ENCODE measurements at regions not wholly inside any gene's neighbourhood (a gene's known extent, or its start where the extent isn't known, plus 50 kb on each side); places are given as distances from the start of the nearest gene placed in this dataset.

DNA sequence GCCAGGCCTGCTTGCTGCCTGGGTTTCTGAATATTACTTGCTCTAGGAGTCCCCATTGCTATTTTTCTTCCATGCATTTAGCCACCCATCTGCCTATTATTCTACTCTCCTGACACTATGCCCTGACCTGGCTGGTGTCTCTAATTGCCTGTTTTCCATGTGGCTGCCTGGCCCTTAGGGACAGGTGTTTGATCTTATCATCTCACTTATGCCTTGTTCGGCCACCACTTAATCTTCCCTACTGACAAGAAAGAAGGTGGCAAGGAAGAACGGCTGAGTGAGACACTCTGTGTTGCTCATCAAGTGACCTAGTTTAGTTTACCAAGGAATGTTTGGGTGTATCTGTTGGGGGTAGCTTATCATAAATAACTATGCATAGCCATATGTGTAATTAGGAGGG lies 50.4 kb upstream of the RAPH1 start:
- no peak overlapping the region for H3K4me3 ChIP-seq
- H4K20me1 ChIP-seq: no peaks in the 10 kb centered on the region
- no peak overlapping the region for H3K4me2 ChIP-seq
- TF ChIP-seq Cebpa-rat (IDR thresholded peaks at IDR 0.05): no peak
- peaks cover 8% of the 10 kb centered on the region for H3K4me1 ChIP-seq
- no peak overlapping the region for H3K9ac ChIP-seq
- H3K9me3 ChIP-seq: no peaks in the 10 kb centered on the region
- H3K36me3 ChIP-seq: no peaks in the 10 kb centered on the region
- no peak overlapping the region for H3K27ac ChIP-seq
- H3K27me3 ChIP-seq: no peaks in the 10 kb centered on the region

DNA sequence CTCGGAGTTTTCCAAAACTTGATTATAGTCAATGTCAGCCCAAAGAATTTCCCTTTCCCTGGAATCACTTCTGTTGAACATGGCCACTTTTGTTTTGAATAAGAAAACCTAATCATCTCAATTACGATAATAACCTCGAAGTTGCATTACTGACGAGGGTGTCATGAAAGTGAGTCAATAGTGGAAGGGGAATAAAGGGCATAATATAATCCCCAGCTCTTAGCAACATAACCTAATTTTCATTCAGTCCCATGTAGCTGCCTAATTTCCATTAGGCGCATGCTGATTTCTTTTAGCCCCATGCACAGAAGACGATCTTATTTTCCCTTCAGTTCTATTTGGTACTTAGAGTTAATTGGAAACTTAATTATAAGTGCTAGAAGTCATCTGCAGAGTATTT lies 51.1 kb upstream of the RAPH1 start:
- no peak for TF ChIP-seq Cebpa-rat (IDR thresholded peaks at IDR 0.05)
- Histone ChIP-seq H3K9ac (no peak overlapping the region), H4K20me1 (no peaks in the 10 kb centered on the region), H3K27ac (no peak overlapping the region), H3K4me1 (peaks cover 10% of the 10 kb centered on the region), H3K4me3 (no peak overlapping the region), H3K4me2 (no peak overlapping the region), H3K9me3 (no peaks in the 10 kb centered on the region), H3K36me3 (no peaks in the 10 kb centered on the region), H3K27me3 (no peaks in the 10 kb centered on the region)

DNA sequence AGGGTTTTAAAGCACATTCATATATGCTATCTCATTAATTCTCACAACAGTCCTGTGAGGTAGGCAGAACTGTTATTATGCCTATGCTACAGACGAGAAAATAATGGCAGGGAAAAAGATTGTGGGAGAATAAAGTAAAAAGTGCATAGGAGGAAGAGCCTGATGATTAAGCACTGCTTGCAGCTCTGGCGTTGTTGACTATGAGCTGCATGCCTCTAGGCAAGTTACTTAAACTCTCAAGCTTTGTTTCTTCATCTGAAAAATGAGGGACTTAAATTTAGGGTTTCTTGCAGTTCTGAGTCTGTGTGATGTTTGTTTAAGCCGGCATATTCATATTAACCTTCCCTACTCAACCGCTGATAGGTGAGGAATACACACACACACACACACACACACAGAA lies 51.6 kb upstream of the RAPH1 start:
- no peak for TF ChIP-seq Cebpa-rat (IDR thresholded peaks at IDR 0.05)
- H4K20me1 ChIP-seq: no peaks in the 10 kb centered on the region
- no peak overlapping the region for H3K4me3 ChIP-seq
- no peaks in the 10 kb centered on the region for H3K9me3 ChIP-seq
- H3K27ac ChIP-seq: no peak overlapping the region
- no peak overlapping the region for H3K9ac ChIP-seq
- no peak overlapping the region for H3K4me2 ChIP-seq
- H3K36me3 ChIP-seq: no peaks in the 10 kb centered on the region
- H3K4me1 ChIP-seq: peaks cover 15% of the 10 kb centered on the region
- H3K27me3 ChIP-seq: no peaks in the 10 kb centered on the region

DNA sequence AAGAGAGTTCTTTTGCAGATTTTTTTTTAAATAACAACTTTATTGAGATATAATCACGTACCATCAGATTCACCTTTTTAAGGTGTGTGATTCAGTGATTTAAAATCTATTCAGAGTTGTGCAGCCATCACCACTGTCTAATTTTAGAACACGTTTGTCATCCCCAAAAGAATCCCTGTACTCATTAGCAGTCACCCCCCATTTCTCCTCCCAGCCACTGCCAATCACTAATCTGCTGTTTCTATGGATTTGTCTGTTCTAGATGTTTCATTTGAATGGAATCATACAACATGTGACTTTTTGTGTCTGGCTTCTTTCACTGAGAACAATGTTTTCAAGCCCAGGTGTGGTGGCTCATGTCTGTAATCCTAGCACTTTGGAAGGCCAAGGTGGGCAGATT lies 55.4 kb upstream of the RAPH1 start:
- Histone ChIP-seq H3K27ac (no peak overlapping the region), H3K4me1 (peaks cover 10% of the 10 kb centered on the region), H3K4me2 (no peak overlapping the region), H3K27me3 (peaks cover 18% of the 10 kb centered on the region), H4K20me1 (no peaks in the 10 kb centered on the region), H3K9ac (no peak overlapping the region), H3K9me3 (no peaks in the 10 kb centered on the region), H3K36me3 (no peaks in the 10 kb centered on the region), H3K4me3 (no peak overlapping the region)
- no peak for TF ChIP-seq Cebpa-rat (IDR thresholded peaks at IDR 0.05)

DNA sequence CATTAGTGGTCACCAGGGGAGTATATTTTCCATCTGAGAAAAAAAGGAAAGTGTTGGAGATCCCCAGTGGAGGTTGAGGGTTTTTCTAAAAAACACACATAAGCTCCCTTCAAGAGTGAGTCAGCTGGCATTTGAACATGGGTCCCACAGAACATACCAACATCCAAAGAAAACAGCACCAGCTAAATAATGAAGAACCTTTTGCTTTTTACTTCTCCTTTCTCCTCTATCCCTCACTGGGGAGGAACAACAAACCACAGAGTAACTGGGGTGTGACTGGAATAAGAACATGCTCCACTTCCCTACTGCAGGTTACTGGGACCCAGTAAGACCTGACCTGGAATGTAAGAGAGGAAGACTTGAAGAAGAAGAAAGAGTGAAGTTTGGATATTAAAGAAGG lies 56.5 kb upstream of the RAPH1 start:
- no peak for TF ChIP-seq Cebpa-rat (IDR thresholded peaks at IDR 0.05)
- no peak overlapping the region for H3K27ac ChIP-seq
- no peaks in the 10 kb centered on the region for H3K36me3 ChIP-seq
- H3K27me3 ChIP-seq: peaks cover 24% of the 10 kb centered on the region
- H3K9ac ChIP-seq: no peak overlapping the region
- no peak overlapping the region for H3K4me3 ChIP-seq
- peaks cover 10% of the 10 kb centered on the region for H3K4me1 ChIP-seq
- H3K4me2 ChIP-seq: peak overlapping the region; percentile 31
- H3K9me3 ChIP-seq: no peaks in the 10 kb centered on the region
- H4K20me1 ChIP-seq: no peaks in the 10 kb centered on the region

DNA sequence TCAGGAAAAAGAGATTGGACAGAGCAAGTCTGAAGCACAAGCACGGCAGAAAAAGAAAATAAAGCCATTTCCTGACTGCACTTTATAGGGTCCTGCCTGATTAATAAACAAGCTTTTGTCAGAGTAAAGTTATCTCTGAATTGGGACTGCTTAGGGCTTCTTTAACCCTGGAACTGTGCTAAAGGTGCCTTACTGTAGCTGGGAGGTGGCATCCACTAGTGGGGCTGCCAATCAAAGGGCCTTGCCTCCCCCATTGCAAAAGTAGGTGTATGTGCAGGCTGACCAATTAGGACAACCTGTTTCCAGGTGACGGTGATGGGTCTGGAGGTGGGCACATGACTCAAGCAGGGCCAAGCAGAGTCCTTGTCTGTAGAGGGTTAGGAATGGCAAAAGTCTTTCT lies 57.4 kb upstream of the RAPH1 start:
- no peaks in the 10 kb centered on the region for H3K9me3 ChIP-seq

DNA sequence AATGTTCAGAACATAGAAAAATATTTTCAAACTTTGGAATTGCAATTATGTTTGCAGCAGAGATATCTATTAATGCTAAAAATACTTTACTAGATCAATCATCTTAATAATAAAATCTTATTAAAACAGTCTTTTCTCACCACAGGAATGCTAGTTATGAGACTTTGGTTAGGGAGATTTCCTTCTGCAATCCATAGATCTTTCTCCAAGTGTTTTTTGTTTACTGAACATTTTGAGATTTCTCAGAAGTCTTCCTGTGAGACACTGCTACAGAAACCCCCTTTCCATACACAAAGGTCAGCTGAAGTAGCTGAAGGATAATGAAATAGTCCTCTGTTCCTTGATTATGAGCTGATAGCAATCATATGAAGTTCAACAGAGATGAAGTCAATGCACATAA lies 59.4 kb upstream of the RAPH1 start:
- Histone ChIP-seq H3K27me3 (peaks cover 46% of the 10 kb centered on the region), H3K4me2 (no peak overlapping the region), H3K9me3 (no peaks in the 10 kb centered on the region), H3K4me3 (no peak overlapping the region), H4K20me1 (peaks cover 24% of the 10 kb centered on the region; the same call in 1 of the 2 replicates), H3K27ac (no peak overlapping the region), H3K4me1 (peaks cover 27% of the 10 kb centered on the region), H3K36me3 (no peaks in the 10 kb centered on the region), H3K9ac (no peak overlapping the region)
- TF ChIP-seq Cebpa-rat (IDR thresholded peaks at IDR 0.05): no peak

More for the DNA sequence above, 57.4 kb upstream of the RAPH1 start:
- no peaks in the 10 kb centered on the region for H3K36me3 ChIP-seq
- no peak overlapping the region for H3K9ac ChIP-seq
- no peak overlapping the region for H3K27ac ChIP-seq
- peaks cover 8% of the 10 kb centered on the region; the same call in 1 of the 2 replicates for H4K20me1 ChIP-seq
- H3K27me3 ChIP-seq: peaks cover 33% of the 10 kb centered on the region
- no peak overlapping the region for H3K4me2 ChIP-seq
- peaks cover 10% of the 10 kb centered on the region for H3K4me1 ChIP-seq
- TF ChIP-seq Cebpa-rat (IDR thresholded peaks at IDR 0.05): no peak
- no peak overlapping the region for H3K4me3 ChIP-seq

DNA sequence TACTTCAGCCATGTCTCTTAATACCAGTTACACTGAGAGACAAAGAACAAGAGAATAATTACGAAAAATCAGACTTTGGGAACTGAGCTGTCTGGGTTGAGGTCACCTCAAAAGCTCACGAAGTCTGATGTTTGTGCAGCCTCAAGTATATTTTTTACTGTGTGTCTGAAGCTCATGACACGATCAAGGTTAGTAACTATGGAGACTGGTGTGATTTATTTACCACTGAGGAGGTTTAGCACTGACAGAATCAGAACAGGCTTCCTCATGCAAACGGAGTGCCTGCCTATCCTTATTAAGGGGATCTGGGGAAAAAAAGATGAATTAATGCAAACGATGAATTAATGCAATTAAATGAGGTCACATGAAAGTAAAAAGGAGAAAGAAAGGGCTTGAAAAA lies 61.1 kb upstream of the RAPH1 start:
- Histone ChIP-seq H3K4me1 (peaks cover 26% of the 10 kb centered on the region), H4K20me1 (peaks cover 24% of the 10 kb centered on the region; the same call in 1 of the 2 replicates), H3K9ac (no peak overlapping the region), H3K4me2 (no peak overlapping the region), H3K27ac (no peak overlapping the region), H3K36me3 (no peaks in the 10 kb centered on the region), H3K4me3 (no peak overlapping the region), H3K9me3 (no peaks in the 10 kb centered on the region), H3K27me3 (peaks cover 58% of the 10 kb centered on the region)
- TF ChIP-seq Cebpa-rat (IDR thresholded peaks at IDR 0.05): no peak

DNA sequence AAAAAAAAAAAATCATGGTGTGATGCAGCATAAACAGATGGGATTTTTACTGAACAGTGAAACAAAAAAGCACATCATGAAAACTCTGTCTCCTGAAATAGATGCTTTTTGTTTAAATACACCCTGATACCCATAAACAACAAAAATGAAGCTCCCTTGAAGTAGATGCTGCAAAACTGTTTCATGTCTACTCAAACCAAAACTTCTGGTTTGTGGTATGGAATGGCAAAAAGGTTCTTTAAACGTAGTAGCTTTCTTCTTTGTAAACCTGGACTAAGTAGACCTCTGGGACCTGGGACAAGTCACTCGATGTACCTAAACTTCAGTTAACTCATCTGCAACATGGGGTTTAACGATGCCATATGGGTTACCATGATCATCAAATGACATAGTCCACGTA lies 64.4 kb upstream of the RAPH1 start:
- no peak for TF ChIP-seq Cebpa-rat (IDR thresholded peaks at IDR 0.05)
- no peak overlapping the region for H3K9ac ChIP-seq
- no peak overlapping the region for H3K4me3 ChIP-seq
- H3K4me2 ChIP-seq: peak overlapping the region; percentile 71; the same call in 1 of the 2 replicates
- peaks cover 17% of the 10 kb centered on the region for H3K4me1 ChIP-seq
- H3K27ac ChIP-seq: no peak overlapping the region
- no peaks in the 10 kb centered on the region for H3K9me3 ChIP-seq
- no peaks in the 10 kb centered on the region for H3K36me3 ChIP-seq
- peaks cover 58% of the 10 kb centered on the region for H3K27me3 ChIP-seq
- H4K20me1 ChIP-seq: peaks cover 24% of the 10 kb centered on the region; the same call in 1 of the 2 replicates

DNA sequence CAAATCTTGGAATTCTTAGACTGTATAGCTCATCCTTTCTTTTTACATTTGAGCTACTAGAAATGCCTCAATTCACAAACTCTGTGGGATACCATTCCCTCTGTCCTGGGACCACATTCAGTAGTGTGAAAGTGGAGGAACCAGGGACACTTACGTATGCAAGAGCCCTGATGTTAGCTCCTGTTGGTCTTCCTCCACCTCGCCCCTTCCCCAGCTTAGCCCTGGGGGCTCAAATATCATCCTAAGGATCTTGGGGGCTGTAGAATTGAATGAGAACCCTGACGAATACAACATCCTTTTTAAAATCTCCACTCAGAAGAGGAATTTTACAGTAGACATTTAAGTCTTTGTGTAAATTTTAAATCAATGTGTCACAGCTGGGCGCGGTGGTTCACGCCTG lies 65.2 kb upstream of the RAPH1 start:
- no peak for TF ChIP-seq Cebpa-rat (IDR thresholded peaks at IDR 0.05)
- Histone ChIP-seq H3K27me3 (peaks cover 50% of the 10 kb centered on the region), H3K36me3 (no peaks in the 10 kb centered on the region)

More for the DNA sequence above, 65.2 kb upstream of the RAPH1 start:
- Histone ChIP-seq H3K9ac (no peak overlapping the region), H3K4me2 (no peak overlapping the region), H3K27ac (no peak overlapping the region), H3K4me1 (peaks cover 17% of the 10 kb centered on the region), H3K9me3 (no peaks in the 10 kb centered on the region), H4K20me1 (peaks cover 24% of the 10 kb centered on the region; the same call in 1 of the 2 replicates), H3K4me3 (no peak overlapping the region)
